ENCODE measurements at regions not wholly inside any gene's neighbourhood (a gene's known extent, or its start where the extent isn't known, plus 50 kb on each side); places are given as distances from the start of the nearest gene placed in this dataset.

DNA sequence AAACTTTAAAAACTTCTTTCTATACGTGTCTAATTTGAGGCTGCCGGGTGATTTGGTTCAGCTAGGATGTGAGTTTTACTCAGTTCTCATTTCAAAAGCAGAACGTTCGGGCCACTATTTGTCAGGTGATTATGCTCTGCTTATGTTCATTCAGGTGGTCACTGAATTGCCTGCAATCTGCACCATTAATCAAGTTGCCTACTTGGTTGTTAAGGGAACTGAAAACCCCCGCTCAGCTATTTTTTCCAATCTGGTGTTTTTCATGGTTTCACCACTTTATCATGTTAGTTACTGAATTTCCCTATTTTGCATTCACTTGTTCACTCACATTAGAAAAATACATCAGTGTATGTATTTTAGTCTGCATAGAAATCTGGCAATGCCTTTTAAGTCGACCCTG lies 523.0 kb downstream of the CSNK1G3 start:
- intact Hi-C loops (cut with micrococcal nuclease; ENCODE audit: unreplicated experiment) (no loop called here), in situ Hi-C loops (cut with HindIII; ENCODE audit: extremely low pct_ligation_motif_present, low pct_unique_long_range_greater_than_20kb) (no loop called here)
- no peak for ATAC-seq
- ChIA-PET CTCF (ENCODE audit: low intra/inter-chr PET ratio, low total read pairs) (no interaction called here), POLR2A (no interaction called here)
- WGBS (ENCODE audit: low lambda C conversion rate), result 2% methylated on average over 6 of the region's 6 CpGs
- Histone ChIP-seq H3K79me2 (ENCODE audit: insufficient read depth, low read length) (no peaks in the 10 kb centered on the region), H3K36me3 (replicated peaks in 1 of 2; ENCODE audit: control insufficient read depth in 1 of 2, insufficient read depth in 2 of 2, low read length in 2 of 2) (no peaks in the 10 kb centered on the region), H3K4me2 (ENCODE audit: low read depth, low read length) (no peak overlapping the region), H3K9me3 (ENCODE audit: low read length) (no peaks in the 10 kb centered on the region), H4K20me1 (ENCODE audit: insufficient read depth, low read length) (no peaks in the 10 kb centered on the region), H3K27me3 (ENCODE audit: control insufficient read depth in 1 of 2, insufficient read depth in 2 of 2, low read length in 2 of 2) (no peaks in the 10 kb centered on the region), H3K4me1 (ENCODE audit: insufficient read depth, low read length) (no peaks in the 10 kb centered on the region), H2AFZ (ENCODE audit: low read length) (no peak overlapping the region), H3K4me3 (replicated peaks in 1 of 3; ENCODE audit: insufficient read depth in 1 of 3, low read depth in 2 of 3, low read length in 3 of 3) (no peak overlapping the region), H3K9ac (ENCODE audit: insufficient read depth, low read depth, low read length) (no peak overlapping the region), H3K27ac (ENCODE audit: extremely low read length, insufficient read depth, low read length) (no peak overlapping the region)
- no peak for FAIRE-seq
- no TSS peak for BruUV-seq (replicated peaks)
- no peak for DNase-seq (ENCODE audit: low spot score)
- no peak for TF ChIP-seq TCF7 (IDR thresholded peaks at IDR 0.05; ENCODE audit: low read depth)
- TF ChIP-seq ZNF17 (CRISPR knock-in tag; IDR thresholded peaks at IDR 0.05), result no peak
- TF ChIP-seq HMG20A (CRISPR knock-in tag; IDR thresholded peaks at IDR 0.05; ENCODE audit: borderline replicate concordance), result no peak
- TF ChIP-seq GFI1 (CRISPR knock-in tag; IDR thresholded peaks at IDR 0.05; ENCODE audit: borderline replicate concordance), result no peak
- TF ChIP-seq, protein P1, sequence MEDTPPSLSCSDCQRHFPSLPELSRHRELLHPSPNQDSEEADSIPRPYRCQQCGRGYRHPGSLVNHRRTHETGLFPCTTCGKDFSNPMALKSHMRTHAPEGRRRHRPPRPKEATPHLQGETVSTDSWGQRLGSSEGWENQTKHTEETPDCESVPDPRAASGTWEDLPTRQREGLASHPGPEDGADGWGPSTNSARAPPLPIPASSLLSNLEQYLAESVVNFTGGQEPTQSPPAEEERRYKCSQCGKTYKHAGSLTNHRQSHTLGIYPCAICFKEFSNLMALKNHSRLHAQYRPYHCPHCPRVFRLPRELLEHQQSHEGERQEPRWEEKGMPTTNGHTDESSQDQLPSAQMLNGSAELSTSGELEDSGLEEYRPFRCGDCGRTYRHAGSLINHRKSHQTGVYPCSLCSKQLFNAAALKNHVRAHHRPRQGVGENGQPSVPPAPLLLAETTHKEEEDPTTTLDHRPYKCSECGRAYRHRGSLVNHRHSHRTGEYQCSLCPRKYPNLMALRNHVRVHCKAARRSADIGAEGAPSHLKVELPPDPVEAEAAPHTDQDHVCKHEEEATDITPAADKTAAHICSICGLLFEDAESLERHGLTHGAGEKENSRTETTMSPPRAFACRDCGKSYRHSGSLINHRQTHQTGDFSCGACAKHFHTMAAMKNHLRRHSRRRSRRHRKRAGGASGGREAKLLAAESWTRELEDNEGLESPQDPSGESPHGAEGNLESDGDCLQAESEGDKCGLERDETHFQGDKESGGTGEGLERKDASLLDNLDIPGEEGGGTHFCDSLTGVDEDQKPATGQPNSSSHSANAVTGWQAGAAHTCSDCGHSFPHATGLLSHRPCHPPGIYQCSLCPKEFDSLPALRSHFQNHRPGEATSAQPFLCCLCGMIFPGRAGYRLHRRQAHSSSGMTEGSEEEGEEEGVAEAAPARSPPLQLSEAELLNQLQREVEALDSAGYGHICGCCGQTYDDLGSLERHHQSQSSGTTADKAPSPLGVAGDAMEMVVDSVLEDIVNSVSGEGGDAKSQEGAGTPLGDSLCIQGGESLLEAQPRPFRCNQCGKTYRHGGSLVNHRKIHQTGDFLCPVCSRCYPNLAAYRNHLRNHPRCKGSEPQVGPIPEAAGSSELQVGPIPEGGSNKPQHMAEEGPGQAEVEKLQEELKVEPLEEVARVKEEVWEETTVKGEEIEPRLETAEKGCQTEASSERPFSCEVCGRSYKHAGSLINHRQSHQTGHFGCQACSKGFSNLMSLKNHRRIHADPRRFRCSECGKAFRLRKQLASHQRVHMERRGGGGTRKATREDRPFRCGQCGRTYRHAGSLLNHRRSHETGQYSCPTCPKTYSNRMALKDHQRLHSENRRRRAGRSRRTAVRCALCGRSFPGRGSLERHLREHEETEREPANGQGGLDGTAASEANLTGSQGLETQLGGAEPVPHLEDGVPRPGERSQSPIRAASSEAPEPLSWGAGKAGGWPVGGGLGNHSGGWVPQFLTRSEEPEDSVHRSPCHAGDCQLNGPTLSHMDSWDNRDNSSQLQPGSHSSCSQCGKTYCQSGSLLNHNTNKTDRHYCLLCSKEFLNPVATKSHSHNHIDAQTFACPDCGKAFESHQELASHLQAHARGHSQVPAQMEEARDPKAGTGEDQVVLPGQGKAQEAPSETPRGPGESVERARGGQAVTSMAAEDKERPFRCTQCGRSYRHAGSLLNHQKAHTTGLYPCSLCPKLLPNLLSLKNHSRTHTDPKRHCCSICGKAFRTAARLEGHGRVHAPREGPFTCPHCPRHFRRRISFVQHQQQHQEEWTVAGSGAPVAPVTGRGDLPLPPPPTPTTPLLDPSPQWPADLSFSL (CRISPR knock-in tag; IDR thresholded peaks at IDR 0.05), result no peak
- TF ChIP-seq ZFP1 (CRISPR knock-in tag; IDR thresholded peaks at IDR 0.05), result no peak
- no peak for TF ChIP-seq NFE2 (CRISPR knock-in tag; IDR thresholded peaks at IDR 0.05)
- no peak for TF ChIP-seq ADNP (CRISPR knock-in tag; IDR thresholded peaks at IDR 0.05)
- TF ChIP-seq, protein P2, sequence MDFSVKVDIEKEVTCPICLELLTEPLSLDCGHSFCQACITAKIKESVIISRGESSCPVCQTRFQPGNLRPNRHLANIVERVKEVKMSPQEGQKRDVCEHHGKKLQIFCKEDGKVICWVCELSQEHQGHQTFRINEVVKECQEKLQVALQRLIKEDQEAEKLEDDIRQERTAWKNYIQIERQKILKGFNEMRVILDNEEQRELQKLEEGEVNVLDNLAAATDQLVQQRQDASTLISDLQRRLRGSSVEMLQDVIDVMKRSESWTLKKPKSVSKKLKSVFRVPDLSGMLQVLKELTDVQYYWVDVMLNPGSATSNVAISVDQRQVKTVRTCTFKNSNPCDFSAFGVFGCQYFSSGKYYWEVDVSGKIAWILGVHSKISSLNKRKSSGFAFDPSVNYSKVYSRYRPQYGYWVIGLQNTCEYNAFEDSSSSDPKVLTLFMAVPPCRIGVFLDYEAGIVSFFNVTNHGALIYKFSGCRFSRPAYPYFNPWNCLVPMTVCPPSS (IDR thresholded peaks at IDR 0.05), result no peak
- TF ChIP-seq RNF219 (CRISPR knock-in tag; IDR thresholded peaks at IDR 0.05), result no peak
- TF ChIP-seq, protein P3, sequence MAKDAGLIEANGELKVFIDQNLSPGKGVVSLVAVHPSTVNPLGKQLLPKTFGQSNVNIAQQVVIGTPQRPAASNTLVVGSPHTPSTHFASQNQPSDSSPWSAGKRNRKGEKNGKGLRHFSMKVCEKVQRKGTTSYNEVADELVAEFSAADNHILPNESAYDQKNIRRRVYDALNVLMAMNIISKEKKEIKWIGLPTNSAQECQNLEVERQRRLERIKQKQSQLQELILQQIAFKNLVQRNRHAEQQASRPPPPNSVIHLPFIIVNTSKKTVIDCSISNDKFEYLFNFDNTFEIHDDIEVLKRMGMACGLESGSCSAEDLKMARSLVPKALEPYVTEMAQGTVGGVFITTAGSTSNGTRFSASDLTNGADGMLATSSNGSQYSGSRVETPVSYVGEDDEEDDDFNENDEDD (CRISPR knock-in tag; IDR thresholded peaks at IDR 0.05; ENCODE audit: borderline replicate concordance), result no peak
- TF ChIP-seq ZNF224 (CRISPR knock-in tag; IDR thresholded peaks at IDR 0.05), result no peak
